ENCODE measurements at regions not wholly inside any gene's neighbourhood (a gene's known extent, or its start where the extent isn't known, plus 50 kb on each side); places are given as distances from the start of the nearest gene placed in this dataset.

DNA sequence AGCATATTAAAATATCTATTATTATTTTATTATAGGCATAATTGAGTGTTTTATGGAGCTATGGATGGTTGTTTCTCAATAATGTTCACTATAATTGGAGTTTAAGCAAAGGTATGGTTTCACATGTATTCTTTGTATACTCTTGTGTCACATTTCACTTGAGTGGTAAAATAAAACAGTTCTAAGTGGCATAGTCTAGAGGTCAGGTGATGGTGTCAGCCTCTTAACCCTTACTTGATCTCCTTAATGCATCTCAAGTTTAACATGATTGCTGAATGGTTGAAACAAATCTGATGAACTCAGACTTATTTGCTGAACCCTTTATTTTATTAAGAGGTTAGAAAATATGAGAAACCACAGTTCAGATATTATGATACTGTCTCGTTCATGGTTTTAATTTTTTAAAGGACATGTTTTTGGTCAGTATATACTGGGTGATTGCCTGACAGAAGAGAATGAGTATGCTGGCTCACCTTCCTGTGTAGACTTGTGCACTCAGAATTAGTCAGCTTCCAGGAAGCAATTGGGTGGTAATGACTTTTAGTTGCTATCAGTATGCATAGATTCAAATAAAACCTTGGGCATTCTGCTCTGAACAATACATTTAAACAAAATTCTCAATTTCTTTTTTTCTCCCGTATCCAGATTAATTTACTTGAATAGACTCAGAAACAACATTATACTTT lies 464.6 kb downstream of the PCNX1 start (continued):
- TF ChIP-seq SIN3A (IDR thresholded peaks at IDR 0.05; ENCODE audit: borderline replicate concordance in 2 of 2, control insufficient read depth in 1 of 2, low read depth in 2 of 2, low read length in 2 of 2) (no peak), NFE2 (IDR thresholded peaks at IDR 0.05; ENCODE audit: low read depth) (peak; percentile 22; the same call in 1 of the 2 replicates), TGIF2 (CRISPR knock-in tag; IDR thresholded peaks at IDR 0.05) (no peak), EGR1 (conservative IDR thresholded peaks at IDR 0.05) (no peak), PPARD (CRISPR knock-in tag; IDR thresholded peaks at IDR 0.05) (no peak), ARID1B (IDR thresholded peaks at IDR 0.05) (peak; percentile 17; the same call in 1 of the 2 replicates)
- TF ChIP-seq, protein P1, sequence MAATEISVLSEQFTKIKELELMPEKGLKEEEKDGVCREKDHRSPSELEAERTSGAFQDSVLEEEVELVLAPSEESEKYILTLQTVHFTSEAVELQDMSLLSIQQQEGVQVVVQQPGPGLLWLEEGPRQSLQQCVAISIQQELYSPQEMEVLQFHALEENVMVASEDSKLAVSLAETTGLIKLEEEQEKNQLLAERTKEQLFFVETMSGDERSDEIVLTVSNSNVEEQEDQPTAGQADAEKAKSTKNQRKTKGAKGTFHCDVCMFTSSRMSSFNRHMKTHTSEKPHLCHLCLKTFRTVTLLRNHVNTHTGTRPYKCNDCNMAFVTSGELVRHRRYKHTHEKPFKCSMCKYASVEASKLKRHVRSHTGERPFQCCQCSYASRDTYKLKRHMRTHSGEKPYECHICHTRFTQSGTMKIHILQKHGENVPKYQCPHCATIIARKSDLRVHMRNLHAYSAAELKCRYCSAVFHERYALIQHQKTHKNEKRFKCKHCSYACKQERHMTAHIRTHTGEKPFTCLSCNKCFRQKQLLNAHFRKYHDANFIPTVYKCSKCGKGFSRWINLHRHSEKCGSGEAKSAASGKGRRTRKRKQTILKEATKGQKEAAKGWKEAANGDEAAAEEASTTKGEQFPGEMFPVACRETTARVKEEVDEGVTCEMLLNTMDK (IDR thresholded peaks at IDR 0.05; ENCODE audit: borderline replicate concordance, insufficient read depth, low read depth, low read length, poor library complexity, severe bottlenecking), result no peak

DNA sequence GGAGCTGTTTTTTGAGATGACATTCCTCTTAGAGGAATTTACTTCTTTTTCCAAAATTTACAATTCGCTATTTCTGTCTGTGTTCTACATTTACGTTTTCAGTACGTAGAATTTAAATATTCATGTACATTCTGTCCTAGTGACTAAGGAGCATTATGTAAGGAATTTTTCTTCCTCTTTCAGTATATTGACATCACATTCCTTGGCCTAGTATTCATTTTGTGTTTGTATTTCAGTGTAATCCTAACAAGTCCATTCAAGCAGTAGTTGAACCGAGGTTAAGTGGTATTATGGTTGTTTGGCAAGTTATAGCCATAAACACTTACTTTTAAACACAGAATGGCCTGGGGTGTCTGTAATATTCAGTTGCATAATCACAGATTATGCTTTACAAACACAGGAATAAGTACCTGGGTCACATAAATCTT lies 465.2 kb downstream of the PCNX1 start:
- intact Hi-C loops (cut with micrococcal nuclease), result no loop called here
- peaks cover 6% of the 10 kb centered on the region; the same call in 1 of the 3 replicates for H3K79me2 ChIP-seq (ENCODE audit: control insufficient read depth, insufficient read depth, low read length)
- FAIRE-seq, result no peak
- H3K9me1 ChIP-seq (ENCODE audit: control insufficient read depth, insufficient read depth, low read length), result no peaks in the 10 kb centered on the region
- BruUV-seq (replicated peaks), result no TSS peak
- H3K36me3 ChIP-seq (ENCODE audit: control insufficient read depth, insufficient read depth, low read length), result no peaks in the 10 kb centered on the region
- no peaks in the 10 kb centered on the region for H3K27me3 ChIP-seq (ENCODE audit: control insufficient read depth in 2 of 2, insufficient read depth in 2 of 2, low read length in 2 of 2)
- no peaks in the 10 kb centered on the region for H4K20me1 ChIP-seq (replicated peaks; ENCODE audit: control insufficient read depth, insufficient read depth, low read length)
- peak overlapping the region; percentile 37; the same call in 1 of the 3 replicates for H3K27ac ChIP-seq (ENCODE audit: extremely low read depth, low read depth, low read length)
- H3K4me3 ChIP-seq, result no peak overlapping the region
- peak overlapping the region; percentile 42; the same call in 1 of the 2 replicates for H2AFZ ChIP-seq (ENCODE audit: low read depth, low read length)
- WGBS (ENCODE audit: insufficient coverage, low coverage, missing lambda C conversion rate), result 31% methylated on average over 4 of the region's 4 CpGs
- no peaks in the 10 kb centered on the region for H3K9me3 ChIP-seq (replicated peaks; ENCODE audit: control insufficient read depth, insufficient read depth, low read depth, low read length)
- ChIA-PET POLR2A (no interaction called here), CTCF (ENCODE audit: low intra/inter-chr PET ratio) (no interaction called here)
- no peak for DNase-seq (ENCODE audit: extremely low read depth in 1 of 4, low spot score in 3 of 4)
- peak overlapping the region in 1 of 2 experiments; percentile 38; a peak in 1 of 4 replicates for H3K9ac ChIP-seq (ENCODE audit: insufficient read depth in 1 of 2, low read depth in 2 of 2, low read length in 2 of 2)
- TF ChIP-seq SLC30A9 (CRISPR knock-in tag; IDR thresholded peaks at IDR 0.05) (no peak), CEBPG (CRISPR knock-in tag; IDR thresholded peaks at IDR 0.05) (no peak), CEBPG (tag; conservative IDR thresholded peaks at IDR 0.05 in 1 of 2, IDR thresholded peaks at IDR 0.05 in 1 of 2) (peak; percentile 15 to 49; a peak in 1 of 4 replicates), CEBPB (tag; IDR thresholded peaks at IDR 0.05) (peak; percentile 44; the same call in 1 of the 2 replicates), LEF1 (IDR thresholded peaks at IDR 0.05) (no peak), NCOA1 (IDR thresholded peaks at IDR 0.05; ENCODE audit: low read depth) (no peak), SIN3B (IDR thresholded peaks at IDR 0.05; ENCODE audit: low read depth) (no peak)
- TF ChIP-seq, protein P2, sequence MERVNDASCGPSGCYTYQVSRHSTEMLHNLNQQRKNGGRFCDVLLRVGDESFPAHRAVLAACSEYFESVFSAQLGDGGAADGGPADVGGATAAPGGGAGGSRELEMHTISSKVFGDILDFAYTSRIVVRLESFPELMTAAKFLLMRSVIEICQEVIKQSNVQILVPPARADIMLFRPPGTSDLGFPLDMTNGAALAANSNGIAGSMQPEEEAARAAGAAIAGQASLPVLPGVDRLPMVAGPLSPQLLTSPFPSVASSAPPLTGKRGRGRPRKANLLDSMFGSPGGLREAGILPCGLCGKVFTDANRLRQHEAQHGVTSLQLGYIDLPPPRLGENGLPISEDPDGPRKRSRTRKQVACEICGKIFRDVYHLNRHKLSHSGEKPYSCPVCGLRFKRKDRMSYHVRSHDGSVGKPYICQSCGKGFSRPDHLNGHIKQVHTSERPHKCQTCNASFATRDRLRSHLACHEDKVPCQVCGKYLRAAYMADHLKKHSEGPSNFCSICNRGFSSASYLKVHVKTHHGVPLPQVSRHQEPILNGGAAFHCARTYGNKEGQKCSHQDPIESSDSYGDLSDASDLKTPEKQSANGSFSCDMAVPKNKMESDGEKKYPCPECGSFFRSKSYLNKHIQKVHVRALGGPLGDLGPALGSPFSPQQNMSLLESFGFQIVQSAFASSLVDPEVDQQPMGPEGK (CRISPR knock-in tag; IDR thresholded peaks at IDR 0.05; ENCODE audit: borderline replicate concordance), result no peak
- H3K4me2 ChIP-seq (ENCODE audit: insufficient read depth, low read length), result no peak overlapping the region
- H3K4me1 ChIP-seq (replicated peaks in 1 of 2; ENCODE audit: control insufficient read depth in 2 of 2, insufficient read depth in 2 of 2, low read length in 2 of 2), result peaks cover 0 to 7% of the 10 kb centered on the region in 2 experiments; a peak in 1 of 5 replicates
- peak; percentile 35; the same call in 2 of the 3 replicates for ATAC-seq
- in situ Hi-C loops (cut with MboI), result no loop called here

All from K562 (cell line).